ENCODE measurements at regions not wholly inside any gene's neighbourhood (a gene's known extent, or its start where the extent isn't known, plus 50 kb on each side); places are given as distances from the start of the nearest gene placed in this dataset.

DNA sequence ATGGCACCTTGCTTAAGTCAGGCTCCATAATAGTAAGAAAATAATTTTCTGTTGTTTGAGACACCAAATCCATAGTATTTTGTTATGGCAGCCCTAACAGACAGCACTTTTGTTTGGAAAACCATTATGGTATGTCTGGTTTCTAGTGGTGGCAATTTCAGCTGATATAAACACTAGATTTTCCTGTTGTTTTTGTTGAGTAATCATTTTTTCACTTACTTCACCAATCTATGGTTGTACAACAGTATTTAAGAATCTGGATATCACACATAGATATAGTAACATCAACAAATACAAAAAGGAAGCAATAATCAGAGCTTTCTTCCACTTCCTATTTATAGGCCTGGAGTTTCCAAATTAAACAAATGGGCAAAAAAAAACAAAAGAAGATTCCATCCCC lies 725.8 kb upstream of the POM121L12 start:
- intact Hi-C loops (cut with micrococcal nuclease) = no loop called here
- Mint-ChIP-seq H3K36me3 (ENCODE audit: low read depth) (no peaks in the 10 kb centered on the region), H3K4me1 (ENCODE audit: low read depth) (no peaks in the 10 kb centered on the region), H3K9me3 (peaks cover 18% of the 10 kb centered on the region), H3K4me3 (ENCODE audit: low read depth) (no peak overlapping the region), H3K27me3 (ENCODE audit: low read depth) (no peaks in the 10 kb centered on the region), H3K27ac (no peak overlapping the region)
- no peak for DNase-seq (ENCODE audit: low spot score)

DNA sequence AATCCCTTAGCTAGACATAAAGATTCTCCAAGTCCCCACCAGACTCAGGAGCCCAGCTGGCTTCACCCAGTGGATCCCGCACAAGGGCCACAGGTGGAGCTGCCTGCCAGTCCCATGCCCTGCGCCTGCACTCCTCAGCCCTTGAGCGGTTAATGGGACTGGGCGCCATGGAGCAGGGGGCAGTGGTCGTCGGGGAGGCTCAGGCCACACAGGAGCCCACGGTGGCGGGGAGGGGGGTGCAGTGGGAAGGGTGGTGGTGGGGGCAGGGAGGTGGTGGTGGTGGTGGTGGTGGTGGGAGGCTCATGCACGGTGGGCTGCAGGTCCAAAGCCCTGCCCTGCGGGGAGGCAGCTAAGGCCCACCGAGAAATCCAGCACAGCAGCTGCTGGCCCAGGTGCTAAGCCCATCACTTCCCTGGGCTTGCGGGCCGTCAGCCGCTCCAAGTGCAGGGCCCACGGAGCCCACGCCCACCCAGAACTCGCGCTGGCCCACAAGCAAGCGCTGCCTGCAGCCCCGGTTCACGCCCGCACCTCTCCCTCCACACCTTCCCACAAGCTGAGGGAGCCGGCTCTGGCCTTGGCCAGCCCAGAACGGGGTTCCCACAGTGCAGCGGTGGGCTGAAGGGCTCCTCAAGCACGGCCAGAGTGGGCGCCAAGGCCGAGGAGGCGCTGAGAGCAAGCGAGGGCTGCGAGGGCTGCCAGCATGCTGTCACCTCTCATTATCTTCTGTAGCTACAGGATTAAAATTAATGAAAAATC lies 732.5 kb upstream of the POM121L12 start:
- no peaks in the 10 kb centered on the region for H3K27me3 Mint-ChIP-seq (ENCODE audit: low read depth)
- no peak overlapping the region for H3K27ac Mint-ChIP-seq
- H3K4me3 Mint-ChIP-seq (ENCODE audit: low read depth) = no peak overlapping the region
- H3K36me3 Mint-ChIP-seq (ENCODE audit: low read depth) = no peaks in the 10 kb centered on the region
- H3K9me3 Mint-ChIP-seq = peaks cover 22% of the 10 kb centered on the region
- intact Hi-C loops (cut with micrococcal nuclease) = no loop called here
- peaks cover 2% of the 10 kb centered on the region for H3K4me1 Mint-ChIP-seq (ENCODE audit: low read depth)
- DNase-seq (ENCODE audit: low spot score) = no peak

DNA sequence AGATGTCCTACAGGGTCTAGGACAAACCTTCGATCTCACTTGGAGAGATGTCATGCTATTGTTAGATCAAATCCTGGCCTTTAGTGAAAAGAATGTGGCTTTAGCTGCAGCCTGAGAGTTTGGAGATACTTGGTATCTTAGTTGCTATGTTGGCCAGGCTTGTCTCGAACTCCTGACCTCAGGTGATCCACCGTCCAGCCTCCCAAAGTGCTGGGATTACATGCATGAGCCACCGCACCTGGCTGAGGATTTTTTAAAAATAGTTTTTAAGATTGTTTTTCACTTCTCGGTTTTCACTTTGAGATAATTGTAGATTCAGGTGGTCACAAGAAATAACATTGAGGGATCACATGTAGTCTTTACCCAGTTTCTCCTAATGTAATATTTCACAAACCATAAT lies 738.3 kb upstream of the POM121L12 start:
- no peak for DNase-seq (ENCODE audit: low spot score)
- H3K36me3 Mint-ChIP-seq (ENCODE audit: low read depth) = no peaks in the 10 kb centered on the region
- intact Hi-C loops (cut with micrococcal nuclease) = no loop called here
- no peak overlapping the region for H3K4me3 Mint-ChIP-seq (ENCODE audit: low read depth)
- peaks cover 49% of the 10 kb centered on the region for H3K9me3 Mint-ChIP-seq
- no peak overlapping the region for H3K27ac Mint-ChIP-seq
- no peaks in the 10 kb centered on the region for H3K27me3 Mint-ChIP-seq (ENCODE audit: low read depth)
- H3K4me1 Mint-ChIP-seq (ENCODE audit: low read depth) = peaks cover 2% of the 10 kb centered on the region

DNA sequence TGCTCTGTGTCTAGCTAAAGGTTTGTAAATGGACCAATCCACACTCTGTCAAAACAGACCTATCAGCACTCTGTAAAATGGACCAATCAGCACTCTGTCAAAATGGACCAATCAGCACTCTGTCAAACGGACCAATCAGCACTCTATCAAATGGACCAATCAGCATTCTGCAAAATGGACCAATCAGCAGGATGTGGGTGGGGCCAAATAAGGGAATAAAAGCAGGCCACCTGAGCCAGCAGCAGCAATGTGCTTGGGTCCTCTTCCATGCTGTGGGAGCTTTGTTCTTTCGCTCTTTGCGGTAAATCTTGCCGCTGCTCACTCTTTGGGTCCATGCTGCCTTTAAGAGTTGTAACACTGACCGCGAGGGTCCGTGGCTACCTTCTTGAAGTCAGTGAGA lies 740.5 kb upstream of the POM121L12 start:
- H3K4me1 Mint-ChIP-seq (ENCODE audit: low read depth) = no peaks in the 10 kb centered on the region
- intact Hi-C loops (cut with micrococcal nuclease) = no loop called here

DNA sequence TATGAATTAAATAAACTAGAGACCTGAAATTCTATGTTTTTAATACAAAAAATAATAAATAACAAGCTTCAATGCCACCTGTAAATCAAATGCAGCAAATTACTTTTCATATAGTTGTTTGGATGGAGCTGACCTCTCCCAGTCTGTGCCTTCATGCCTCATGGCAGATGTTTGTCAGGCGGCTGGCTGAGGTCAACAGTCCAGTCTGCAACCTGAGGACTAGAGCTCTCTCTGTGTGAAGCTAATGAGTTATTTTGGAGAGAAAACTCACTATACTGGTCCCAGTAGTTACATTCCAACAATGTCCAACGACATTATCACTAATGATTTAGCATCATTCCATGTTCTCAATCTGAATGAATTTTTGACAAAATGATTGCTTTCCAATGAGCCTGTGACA lies 746.2 kb upstream of the POM121L12 start:
- no peak for DNase-seq (ENCODE audit: low spot score)
- H3K27ac Mint-ChIP-seq = no peak overlapping the region
- intact Hi-C loops (cut with micrococcal nuclease) = no loop called here
- no peak overlapping the region for H3K4me3 Mint-ChIP-seq (ENCODE audit: low read depth)
- H3K4me1 Mint-ChIP-seq (ENCODE audit: low read depth) = no peaks in the 10 kb centered on the region
- H3K36me3 Mint-ChIP-seq (ENCODE audit: low read depth) = no peaks in the 10 kb centered on the region
- H3K27me3 Mint-ChIP-seq (ENCODE audit: low read depth) = no peaks in the 10 kb centered on the region
- H3K9me3 Mint-ChIP-seq = peaks cover 20% of the 10 kb centered on the region

More for the DNA sequence above, 740.5 kb upstream of the POM121L12 start:
- Mint-ChIP-seq H3K9me3 (peaks cover 38% of the 10 kb centered on the region), H3K27me3 (ENCODE audit: low read depth) (no peaks in the 10 kb centered on the region), H3K36me3 (ENCODE audit: low read depth) (no peaks in the 10 kb centered on the region), H3K27ac (no peak overlapping the region), H3K4me3 (ENCODE audit: low read depth) (no peak overlapping the region)
- DNase-seq (ENCODE audit: low spot score) = no peak

DNA sequence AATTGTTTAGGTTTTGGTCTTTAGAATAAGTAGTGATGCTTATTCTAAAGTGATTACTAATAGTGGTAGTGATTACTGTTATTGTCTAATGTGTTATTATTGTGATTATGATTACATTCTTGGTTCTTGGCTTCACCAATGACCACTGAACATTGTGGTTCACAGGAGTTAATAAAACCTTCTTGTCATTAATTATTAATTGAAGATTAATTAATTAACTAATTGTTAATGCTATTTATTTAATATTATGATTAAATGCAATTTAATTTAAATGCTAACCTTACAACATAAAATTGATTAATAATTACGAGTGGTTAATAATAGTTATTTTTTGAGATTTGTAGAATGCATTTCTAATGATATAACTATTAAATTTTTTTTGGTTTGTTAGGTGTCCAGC lies 747.7 kb upstream of the POM121L12 start:
- H3K4me1 Mint-ChIP-seq (ENCODE audit: low read depth) = no peaks in the 10 kb centered on the region
- no peaks in the 10 kb centered on the region for H3K27me3 Mint-ChIP-seq (ENCODE audit: low read depth)
- H3K9me3 Mint-ChIP-seq = peaks cover 16% of the 10 kb centered on the region

DNA sequence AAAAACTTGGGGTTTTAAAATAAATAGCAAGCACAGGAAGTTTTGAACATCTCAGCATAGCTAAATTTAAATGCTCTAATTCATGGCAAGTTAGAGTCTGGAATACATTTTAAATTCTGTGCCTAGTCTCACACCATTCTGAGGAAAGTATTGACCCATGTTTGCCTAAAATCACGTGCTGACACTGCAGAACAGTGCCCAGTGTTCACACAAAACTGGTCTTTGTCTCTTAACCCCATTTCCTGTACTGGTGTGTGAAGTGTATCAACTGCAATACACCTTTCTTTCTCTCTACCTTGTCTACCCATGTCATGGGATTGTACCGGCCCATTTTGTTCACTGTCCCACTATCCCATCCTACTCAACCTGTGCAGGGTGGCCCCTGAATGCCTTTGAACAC lies 749.7 kb upstream of the POM121L12 start:
- Mint-ChIP-seq H3K4me1 (ENCODE audit: low read depth) (no peaks in the 10 kb centered on the region), H3K4me3 (ENCODE audit: low read depth) (no peak overlapping the region), H3K9me3 (peaks cover 32% of the 10 kb centered on the region), H3K27ac (no peak overlapping the region), H3K27me3 (ENCODE audit: low read depth) (no peaks in the 10 kb centered on the region), H3K36me3 (ENCODE audit: low read depth) (no peaks in the 10 kb centered on the region)
- intact Hi-C loops (cut with micrococcal nuclease) = no loop called here
- no peak for DNase-seq (ENCODE audit: low spot score)

More for the DNA sequence above, 747.7 kb upstream of the POM121L12 start:
- no peaks in the 10 kb centered on the region for H3K36me3 Mint-ChIP-seq (ENCODE audit: low read depth)
- intact Hi-C loops (cut with micrococcal nuclease) = no loop called here
- no peak overlapping the region for H3K27ac Mint-ChIP-seq
- H3K4me3 Mint-ChIP-seq (ENCODE audit: low read depth) = no peak overlapping the region
- DNase-seq (ENCODE audit: low spot score) = no peak

DNA sequence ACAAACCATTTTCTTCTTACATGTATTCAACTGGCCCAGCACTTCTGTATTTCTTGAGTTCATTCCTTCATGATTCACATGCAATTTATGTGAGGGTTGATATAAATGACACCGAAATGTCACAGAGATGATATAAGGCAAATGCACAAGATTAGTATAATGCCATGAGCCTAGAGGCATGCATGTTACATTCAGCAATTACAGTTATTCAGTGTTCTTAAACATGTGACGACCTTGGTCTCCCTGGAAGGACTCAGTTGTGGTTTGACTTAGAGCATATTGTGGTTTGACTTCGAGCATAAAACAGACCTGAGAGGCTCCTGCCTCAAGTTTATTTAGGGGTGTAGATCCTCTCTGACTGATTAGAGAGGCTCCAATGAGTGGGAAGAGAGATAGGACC lies 752.1 kb upstream of the POM121L12 start:
- Mint-ChIP-seq H3K9me3 (peaks cover 33% of the 10 kb centered on the region), H3K27me3 (ENCODE audit: low read depth) (no peaks in the 10 kb centered on the region), H3K36me3 (ENCODE audit: low read depth) (no peaks in the 10 kb centered on the region), H3K27ac (no peak overlapping the region), H3K4me3 (ENCODE audit: low read depth) (no peak overlapping the region), H3K4me1 (ENCODE audit: low read depth) (no peaks in the 10 kb centered on the region)
- intact Hi-C loops (cut with micrococcal nuclease) = no loop called here
- no peak for DNase-seq (ENCODE audit: low spot score)

DNA sequence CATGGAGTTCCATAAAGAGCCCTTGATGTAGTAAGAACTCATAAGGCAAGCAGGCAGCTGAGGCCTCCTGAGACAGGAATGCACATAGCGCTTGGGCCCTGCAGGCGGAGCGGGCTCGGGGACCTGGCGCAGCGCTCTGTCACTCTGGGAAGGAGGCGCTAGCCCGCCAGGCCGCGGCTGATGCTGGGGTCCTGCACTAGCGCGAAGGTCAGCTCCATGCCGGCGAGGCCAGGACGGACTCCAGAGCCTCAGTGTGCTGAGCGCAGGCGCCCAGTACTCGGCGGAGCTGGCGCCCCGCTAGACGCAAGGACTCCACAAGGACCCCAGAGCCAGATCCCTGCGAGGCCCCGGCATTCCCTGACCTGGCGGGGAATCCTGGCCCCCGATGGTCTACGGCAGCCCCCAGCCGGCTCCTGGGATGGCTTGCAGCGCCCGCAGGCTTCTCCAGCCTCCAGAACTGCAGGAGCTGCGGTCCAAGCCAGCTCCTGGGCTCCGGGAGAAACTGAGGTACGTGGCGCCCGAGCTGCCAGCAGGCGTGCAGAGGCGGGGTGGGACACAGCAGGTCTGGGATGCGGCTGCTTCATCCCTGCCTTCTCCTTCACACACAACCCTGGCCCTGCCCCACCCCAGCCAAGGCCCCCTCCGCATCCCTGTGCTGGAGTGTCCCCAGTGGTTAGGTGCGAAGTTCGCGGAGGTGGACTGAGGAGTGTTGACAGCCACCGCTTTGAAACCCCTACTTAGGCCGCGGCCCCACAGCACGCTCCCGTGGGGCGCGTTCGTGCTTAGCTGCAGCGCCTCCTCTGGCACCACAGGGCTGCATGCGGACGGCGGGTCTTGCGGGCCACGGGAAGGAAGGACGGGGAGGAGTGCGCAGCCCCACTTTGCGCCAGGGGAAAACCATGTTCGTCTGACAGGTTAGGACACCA lies 761.5 kb upstream of the POM121L12 start:
- no peak overlapping the region for H3K27ac Mint-ChIP-seq
- H3K4me1 Mint-ChIP-seq (ENCODE audit: low read depth) = no peaks in the 10 kb centered on the region
- no peak overlapping the region for H3K4me3 Mint-ChIP-seq (ENCODE audit: low read depth)
- no peaks in the 10 kb centered on the region for H3K27me3 Mint-ChIP-seq (ENCODE audit: low read depth)
- peaks cover 18% of the 10 kb centered on the region for H3K9me3 Mint-ChIP-seq
- no peak for DNase-seq (ENCODE audit: low spot score)
- H3K36me3 Mint-ChIP-seq (ENCODE audit: low read depth) = no peaks in the 10 kb centered on the region
- intact Hi-C loops (cut with micrococcal nuclease) = no loop called here

DNA sequence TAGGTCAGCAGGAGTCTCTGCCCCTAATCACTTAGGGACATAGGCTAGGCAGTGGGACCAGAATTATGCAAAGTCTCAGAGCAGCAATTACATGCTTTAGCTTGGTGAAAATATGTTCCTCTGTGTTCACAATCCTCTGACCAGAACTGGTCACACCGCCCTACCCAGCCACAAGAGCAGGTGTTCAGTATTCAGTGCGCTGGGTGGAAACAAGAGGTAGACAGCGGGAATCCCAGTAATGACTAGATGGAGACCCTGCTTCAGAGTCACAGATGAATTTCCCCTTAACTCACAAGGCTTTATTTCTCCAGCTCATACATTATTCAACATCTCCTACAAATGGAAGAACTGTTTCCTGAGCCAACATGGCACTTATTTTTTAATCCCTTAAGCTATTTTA lies 763.7 kb upstream of the POM121L12 start:
- DNase-seq (ENCODE audit: low spot score) = no peak
- H3K4me3 Mint-ChIP-seq (ENCODE audit: low read depth) = no peak overlapping the region

DNA sequence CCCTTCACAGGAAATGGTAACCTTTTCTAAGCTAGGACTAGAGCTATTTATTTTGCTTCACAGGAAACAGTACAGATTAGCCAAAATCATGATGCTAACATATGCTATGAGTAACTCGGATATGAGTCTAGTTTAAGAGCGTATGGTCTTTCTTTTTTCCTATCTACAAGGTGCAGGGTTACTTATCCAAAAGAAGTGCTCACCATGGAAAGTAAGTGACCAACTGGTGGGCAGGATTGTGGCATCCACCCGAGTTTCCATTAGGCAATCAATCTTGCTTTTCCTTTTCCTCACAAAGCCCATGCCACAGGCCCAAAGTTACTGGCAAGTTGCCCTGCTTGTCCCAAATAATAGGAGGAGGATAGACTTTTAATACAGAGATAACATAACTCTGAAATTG lies 765.1 kb upstream of the POM121L12 start:
- H3K27me3 Mint-ChIP-seq (ENCODE audit: low read depth) = no peaks in the 10 kb centered on the region
- no peak for DNase-seq (ENCODE audit: low spot score)
- H3K4me3 Mint-ChIP-seq (ENCODE audit: low read depth) = no peak overlapping the region
- peaks cover 11% of the 10 kb centered on the region for H3K9me3 Mint-ChIP-seq
- no peaks in the 10 kb centered on the region for H3K4me1 Mint-ChIP-seq (ENCODE audit: low read depth)
- no peak overlapping the region for H3K27ac Mint-ChIP-seq
- intact Hi-C loops (cut with micrococcal nuclease) = no loop called here
- H3K36me3 Mint-ChIP-seq (ENCODE audit: low read depth) = no peaks in the 10 kb centered on the region

More for the DNA sequence above, 763.7 kb upstream of the POM121L12 start:
- Mint-ChIP-seq H3K27ac (no peak overlapping the region), H3K36me3 (ENCODE audit: low read depth) (no peaks in the 10 kb centered on the region), H3K9me3 (peaks cover 11% of the 10 kb centered on the region), H3K4me1 (ENCODE audit: low read depth) (no peaks in the 10 kb centered on the region), H3K27me3 (ENCODE audit: low read depth) (no peaks in the 10 kb centered on the region)
- intact Hi-C loops (cut with micrococcal nuclease) = no loop called here

DNA sequence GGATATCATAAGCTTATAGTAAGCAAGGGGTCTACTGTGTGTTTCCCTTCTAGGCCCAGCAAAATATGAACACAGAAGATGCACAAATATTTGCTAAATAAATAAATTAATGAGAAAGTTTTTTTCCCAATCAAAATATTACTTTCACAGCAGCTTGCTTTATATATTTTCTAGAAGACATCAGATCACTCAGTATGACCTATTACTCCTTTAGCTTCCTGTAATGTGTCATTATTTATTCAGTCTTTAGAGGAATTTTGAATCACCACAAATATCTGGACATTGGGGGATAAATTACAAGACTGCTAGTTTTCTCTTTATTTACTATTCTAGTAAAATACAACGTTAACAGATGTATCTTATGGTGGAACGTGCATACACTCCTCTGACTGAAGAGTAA lies 765.8 kb upstream of the POM121L12 start:
- intact Hi-C loops (cut with micrococcal nuclease) = no loop called here
- H3K4me3 Mint-ChIP-seq (ENCODE audit: low read depth) = no peak overlapping the region
- H3K36me3 Mint-ChIP-seq (ENCODE audit: low read depth) = no peaks in the 10 kb centered on the region
- no peak overlapping the region for H3K27ac Mint-ChIP-seq
- H3K4me1 Mint-ChIP-seq (ENCODE audit: low read depth) = no peaks in the 10 kb centered on the region
- DNase-seq (ENCODE audit: low spot score) = no peak
- no peaks in the 10 kb centered on the region for H3K27me3 Mint-ChIP-seq (ENCODE audit: low read depth)
- peaks cover 16% of the 10 kb centered on the region for H3K9me3 Mint-ChIP-seq

DNA sequence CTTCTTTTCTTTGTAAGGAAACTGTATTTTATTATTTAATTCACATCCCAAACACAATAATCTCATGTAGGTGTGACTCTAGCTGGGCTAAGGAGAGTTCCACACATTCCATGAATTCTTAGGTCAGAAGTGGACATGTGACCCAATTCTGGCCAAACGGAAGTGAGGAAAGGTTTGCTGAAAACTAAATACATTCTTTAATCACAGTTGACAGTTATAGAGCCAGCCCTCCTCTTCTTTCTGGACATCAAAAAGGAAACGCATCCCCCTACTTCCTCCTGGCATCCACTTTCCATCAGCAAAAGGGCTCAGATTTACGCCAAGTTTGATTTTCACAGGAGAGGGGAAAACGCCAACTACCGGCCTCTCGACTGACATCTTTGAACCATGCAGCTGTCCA lies 774.4 kb upstream of the POM121L12 start:
- H3K36me3 Mint-ChIP-seq (ENCODE audit: low read depth) = no peaks in the 10 kb centered on the region
- H3K27me3 Mint-ChIP-seq (ENCODE audit: low read depth) = no peaks in the 10 kb centered on the region
- intact Hi-C loops (cut with micrococcal nuclease) = no loop called here
- no peak overlapping the region for H3K4me3 Mint-ChIP-seq (ENCODE audit: low read depth)
- no peak overlapping the region for H3K27ac Mint-ChIP-seq
- peaks cover 41% of the 10 kb centered on the region for H3K9me3 Mint-ChIP-seq
- no peak for DNase-seq (ENCODE audit: low spot score)
- no peaks in the 10 kb centered on the region for H3K4me1 Mint-ChIP-seq (ENCODE audit: low read depth)

Data from activated T-helper 2 cell treated with anti-CD3 and anti-CD28 coated beads, Interferon-gamma antibody, Interleukin-2, Interleukin-4, amounts not matched to agents 10 μg/mL and 5 μg/mL and 100 μg/mL, durations not matched to agents 14 hours and 24 hours and 36 hours (primary cell).